ENCODE measurements at regions not wholly inside any gene's neighbourhood (a gene's known extent, or its start where the extent isn't known, plus 50 kb on each side); places are given as distances from the start of the nearest gene placed in this dataset.

DNA sequence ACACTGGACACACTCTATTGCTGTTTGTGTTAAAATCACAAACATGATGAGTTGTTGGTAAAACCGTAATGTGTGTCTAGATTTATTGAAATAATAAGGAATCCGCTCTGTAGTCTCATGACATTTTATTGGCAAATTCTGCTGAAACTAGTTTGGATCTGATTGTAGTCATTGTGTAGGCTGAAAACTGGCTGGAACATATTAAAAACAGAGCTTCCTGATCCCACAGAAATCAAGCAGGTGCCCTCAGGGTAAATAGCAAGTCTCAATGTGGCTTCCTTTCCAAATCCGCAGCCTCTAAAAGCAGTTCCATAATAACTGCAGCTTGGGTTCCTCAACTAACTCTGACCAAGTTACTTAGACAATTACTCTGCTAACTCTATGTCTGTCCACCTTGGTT lies 427.5 kb upstream of the KIF2A start:
- no peak for DNase-seq (ENCODE audit: low spot score)
- no peaks in the 10 kb centered on the region for H3K9me3 ChIP-seq
- TF ChIP-seq, protein P1, sequence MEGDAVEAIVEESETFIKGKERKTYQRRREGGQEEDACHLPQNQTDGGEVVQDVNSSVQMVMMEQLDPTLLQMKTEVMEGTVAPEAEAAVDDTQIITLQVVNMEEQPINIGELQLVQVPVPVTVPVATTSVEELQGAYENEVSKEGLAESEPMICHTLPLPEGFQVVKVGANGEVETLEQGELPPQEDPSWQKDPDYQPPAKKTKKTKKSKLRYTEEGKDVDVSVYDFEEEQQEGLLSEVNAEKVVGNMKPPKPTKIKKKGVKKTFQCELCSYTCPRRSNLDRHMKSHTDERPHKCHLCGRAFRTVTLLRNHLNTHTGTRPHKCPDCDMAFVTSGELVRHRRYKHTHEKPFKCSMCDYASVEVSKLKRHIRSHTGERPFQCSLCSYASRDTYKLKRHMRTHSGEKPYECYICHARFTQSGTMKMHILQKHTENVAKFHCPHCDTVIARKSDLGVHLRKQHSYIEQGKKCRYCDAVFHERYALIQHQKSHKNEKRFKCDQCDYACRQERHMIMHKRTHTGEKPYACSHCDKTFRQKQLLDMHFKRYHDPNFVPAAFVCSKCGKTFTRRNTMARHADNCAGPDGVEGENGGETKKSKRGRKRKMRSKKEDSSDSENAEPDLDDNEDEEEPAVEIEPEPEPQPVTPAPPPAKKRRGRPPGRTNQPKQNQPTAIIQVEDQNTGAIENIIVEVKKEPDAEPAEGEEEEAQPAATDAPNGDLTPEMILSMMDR (IDR thresholded peaks at IDR 0.05), result no peak
- no peak overlapping the region for H3K27ac ChIP-seq
- H3K4me3 ChIP-seq, result no peak overlapping the region
- no peaks in the 10 kb centered on the region for H3K36me3 ChIP-seq
- no peaks in the 10 kb centered on the region for H3K27me3 ChIP-seq
- no peaks in the 10 kb centered on the region for H3K4me1 ChIP-seq

DNA sequence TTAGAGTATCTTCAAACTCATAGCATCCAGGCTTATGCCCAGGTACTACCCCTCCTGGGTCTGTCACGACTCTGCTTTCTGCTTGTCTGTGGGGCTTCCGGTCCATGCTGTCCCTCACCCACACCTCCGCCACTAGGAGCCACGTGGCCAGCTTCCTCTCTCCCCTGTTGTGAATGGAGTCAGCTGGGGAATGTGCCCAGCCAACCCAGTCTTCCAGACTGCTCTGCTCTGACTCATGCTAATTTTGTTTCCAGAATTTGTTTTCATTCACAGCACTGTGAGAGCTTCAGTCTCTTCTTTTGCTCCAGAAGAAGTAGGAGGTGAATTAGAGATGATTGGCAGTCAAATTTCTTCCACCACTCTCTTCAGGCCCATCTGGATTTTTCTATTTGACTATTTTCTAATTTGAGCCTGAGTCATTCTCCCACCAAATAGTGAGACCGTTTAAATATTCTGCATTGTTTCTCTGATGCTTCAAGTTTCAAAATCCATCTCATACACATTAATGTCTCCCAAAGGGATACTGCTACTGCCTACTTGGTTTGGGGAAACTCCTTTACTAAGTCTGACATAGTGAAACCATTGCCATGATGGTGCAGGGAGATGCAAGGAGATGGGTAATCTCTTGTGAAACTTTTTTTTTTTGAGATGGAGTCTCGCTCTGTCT lies 424.1 kb upstream of the KIF2A start:
- TF ChIP-seq, protein P1 (IDR thresholded peaks at IDR 0.05), result no peak
- no peaks in the 10 kb centered on the region for H3K27me3 ChIP-seq
- no peaks in the 10 kb centered on the region for H3K9me3 ChIP-seq
- no peaks in the 10 kb centered on the region for H3K36me3 ChIP-seq
- DNase-seq (ENCODE audit: low spot score), result no peak
- H3K4me3 ChIP-seq, result no peak overlapping the region
- H3K27ac ChIP-seq, result no peak overlapping the region
- H3K4me1 ChIP-seq, result no peaks in the 10 kb centered on the region

DNA sequence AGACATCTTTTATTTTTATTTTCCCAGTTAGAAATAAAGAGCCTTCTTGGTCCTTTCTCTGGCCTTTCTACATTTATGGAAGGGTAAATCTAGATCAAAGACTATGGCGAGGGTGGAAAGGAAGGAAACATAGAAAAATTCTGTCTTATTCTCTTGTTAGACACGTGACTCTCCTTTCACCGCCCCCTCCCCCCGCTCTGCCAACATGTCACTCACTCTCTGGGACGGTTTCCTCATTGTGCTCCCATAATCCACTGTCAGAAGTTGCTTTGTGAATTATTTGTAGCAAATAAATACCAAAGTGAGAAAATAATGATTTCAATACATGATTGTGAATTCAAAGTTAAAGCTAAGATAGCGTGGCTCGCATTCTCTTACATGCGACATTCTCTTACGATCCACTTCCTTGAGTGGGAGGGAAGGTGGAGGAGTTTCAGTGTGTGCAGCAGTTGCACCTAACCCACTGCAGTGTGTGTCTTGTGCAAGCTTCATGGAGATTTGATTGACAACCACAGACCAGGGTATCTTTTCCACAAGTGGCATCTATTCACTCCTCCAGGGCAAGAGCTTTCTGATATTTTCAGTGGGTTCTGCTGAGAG lies 423.0 kb upstream of the KIF2A start:
- DNase-seq (ENCODE audit: low spot score), result no peak
- no peaks in the 10 kb centered on the region for H3K27me3 ChIP-seq
- no peaks in the 10 kb centered on the region for H3K4me1 ChIP-seq
- H3K9me3 ChIP-seq, result no peaks in the 10 kb centered on the region
- H3K27ac ChIP-seq, result no peak overlapping the region
- H3K36me3 ChIP-seq, result no peaks in the 10 kb centered on the region
- TF ChIP-seq, protein P1 (IDR thresholded peaks at IDR 0.05), result no peak
- no peak overlapping the region for H3K4me3 ChIP-seq

DNA sequence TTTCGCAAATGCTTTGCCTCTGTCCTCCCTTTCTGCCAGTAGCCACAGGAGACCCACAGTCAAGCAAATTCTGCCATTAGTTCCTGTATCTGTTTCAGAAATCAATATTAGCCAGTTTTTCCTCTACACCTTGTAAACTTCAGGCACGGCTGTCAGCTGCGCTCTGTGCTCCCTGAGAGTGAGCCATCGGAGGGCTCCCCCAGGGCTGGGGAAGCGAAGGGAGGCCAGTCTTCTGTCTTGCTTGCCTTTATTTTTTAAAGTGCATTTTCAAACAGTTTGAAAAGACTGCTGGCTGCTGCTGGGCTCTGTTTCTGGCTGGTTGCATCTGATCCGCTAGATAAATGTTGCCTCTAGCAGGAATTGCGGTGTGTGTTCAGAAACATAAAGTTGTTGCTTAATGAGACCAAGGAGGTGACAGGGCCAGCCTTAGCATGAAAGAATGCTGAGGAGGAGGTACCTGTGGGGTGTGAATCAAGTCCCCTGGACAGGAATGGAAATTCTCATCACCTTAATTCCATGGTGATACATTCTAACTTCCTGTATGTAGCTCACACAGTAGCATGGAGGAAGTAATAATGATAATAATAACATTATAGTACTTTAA lies 421.7 kb upstream of the KIF2A start:
- H3K4me3 ChIP-seq, result no peak overlapping the region
- no peaks in the 10 kb centered on the region for H3K27me3 ChIP-seq
- H3K4me1 ChIP-seq, result no peaks in the 10 kb centered on the region
- H3K27ac ChIP-seq, result no peak overlapping the region
- TF ChIP-seq, protein P1 (IDR thresholded peaks at IDR 0.05), result no peak
- DNase-seq (ENCODE audit: low spot score), result no peak
- peaks cover 0 to 5% of the 10 kb centered on the region in 2 donors for H3K9me3 ChIP-seq
- H3K36me3 ChIP-seq, result no peaks in the 10 kb centered on the region

DNA sequence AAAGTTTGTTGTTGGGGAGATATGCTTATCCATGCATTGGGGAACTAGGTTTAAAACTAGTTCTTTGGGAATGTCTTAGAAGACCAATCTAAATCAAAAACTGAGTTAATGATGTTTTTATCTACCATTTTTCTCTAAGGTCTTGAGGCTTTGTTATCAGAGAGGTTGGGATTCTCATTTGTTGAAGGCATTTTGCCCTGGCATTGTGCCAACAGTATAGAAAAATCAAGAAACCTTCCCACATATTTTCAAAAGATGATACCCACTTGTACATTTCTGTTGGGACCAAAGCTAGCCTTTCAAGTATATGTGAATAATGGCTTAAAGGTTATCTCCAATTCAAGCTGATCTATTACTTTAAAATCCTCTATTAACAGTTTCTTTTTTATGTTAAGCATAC lies 419.8 kb upstream of the KIF2A start:
- peaks cover 0 to 8% of the 10 kb centered on the region in 2 donors for H3K9me3 ChIP-seq
- TF ChIP-seq, protein P1 (IDR thresholded peaks at IDR 0.05), result no peak
- H3K27me3 ChIP-seq, result no peaks in the 10 kb centered on the region
- no peaks in the 10 kb centered on the region for H3K4me1 ChIP-seq
- DNase-seq (ENCODE audit: low spot score), result no peak
- H3K36me3 ChIP-seq, result no peaks in the 10 kb centered on the region
- H3K4me3 ChIP-seq, result no peak overlapping the region
- H3K27ac ChIP-seq, result no peak overlapping the region
